Ramos (cell line): ENCODE measurements at regions not wholly inside any gene's neighbourhood (a gene's known extent, or its start where the extent isn't known, plus 50 kb on each side); places are given as distances from the start of the nearest gene placed in this dataset.

Experiments used
- in situ Hi-C: fragments of 300-500 bp; cut with MboI; formaldehyde crosslinking; loops from one replicate; pipeline ENCODE4 v1.14.3; 2022; ENCODE audit warnings: low sequenced_read_pairs; ENCODE audit not compliant: unreplicated experiment

DNA sequence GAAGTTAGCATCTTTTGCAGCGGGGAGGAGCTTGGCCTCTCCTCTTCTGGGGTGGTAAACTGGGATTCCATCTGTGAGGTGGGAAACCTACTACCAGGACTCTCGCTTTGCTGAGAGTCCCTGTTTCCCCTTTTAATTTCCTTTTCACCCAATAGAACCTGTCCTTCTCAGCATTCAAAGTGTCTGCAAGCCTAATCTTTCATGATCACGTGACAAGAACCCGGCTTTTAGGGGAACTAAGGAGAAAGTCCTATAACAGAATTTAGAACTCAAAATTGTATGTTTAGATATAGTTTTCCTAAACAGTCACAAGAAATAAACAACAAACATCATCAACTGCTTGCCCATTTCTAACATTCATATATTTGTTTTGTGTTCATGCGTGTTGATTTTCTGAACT lies 103.6 kb upstream of the CDH19 start:
- in situ Hi-C loops = no loop called here

GRCh38 chr18:66695281-66695680 lies 91.4 kb upstream of the CDH19 start:
- in situ Hi-C loops = no loop called here

- in situ Hi-C loops = no loop called here
Measured at GRCh38 chr18:66694852-66695251, 91.0 kb upstream of the CDH19 start.

DNA sequence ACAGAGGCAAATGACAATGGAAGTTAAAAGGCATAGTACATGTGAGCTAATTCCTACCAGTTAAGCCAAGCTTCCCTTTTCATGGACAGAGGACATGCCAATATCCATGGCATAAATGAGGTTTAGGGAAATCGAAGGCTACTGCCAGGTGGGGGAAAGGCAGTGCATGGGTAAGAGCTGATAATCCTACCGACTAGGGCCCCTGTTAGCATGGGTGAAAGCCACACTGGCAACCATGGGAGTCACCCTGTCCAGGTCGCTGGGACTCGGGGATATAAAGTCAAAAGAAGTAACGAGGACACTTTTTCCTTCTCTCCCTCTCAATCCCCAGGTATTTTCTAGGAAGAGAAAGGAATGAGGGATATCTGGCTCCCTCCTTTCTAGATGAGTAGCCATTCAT lies 83.7 kb upstream of the CDH19 start:
- in situ Hi-C loops = no loop called here

DNA sequence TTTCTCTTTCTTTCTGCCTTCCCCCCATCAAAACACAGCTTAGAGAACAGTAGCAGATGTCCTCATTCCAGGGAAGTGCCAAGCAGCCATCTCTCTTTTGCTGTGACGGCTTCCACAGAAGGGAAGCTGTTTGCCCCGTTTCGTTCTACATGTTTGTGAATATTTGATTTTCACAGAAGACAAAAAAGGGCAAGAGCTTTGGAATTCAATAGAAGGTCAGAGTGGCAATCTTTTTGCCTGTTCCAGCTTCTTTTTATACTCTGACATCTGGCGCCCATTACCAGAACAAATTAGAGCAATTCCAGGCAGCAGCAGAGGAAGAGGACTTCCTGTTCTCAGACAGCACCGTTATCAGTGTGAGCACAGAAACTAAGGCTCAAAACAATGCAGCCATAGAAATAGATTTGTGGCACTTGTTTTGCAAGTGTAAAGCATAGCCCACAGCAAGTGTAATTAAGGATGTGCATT lies 79.0 kb upstream of the CDH19 start:
- in situ Hi-C loops = no loop called here

- in situ Hi-C loops = no loop called here
Measured at GRCh38 chr18:66676699-66677098, 72.8 kb upstream of the CDH19 start.

GRCh38 chr18:66674286-66674685 lies 70.4 kb upstream of the CDH19 start:
- in situ Hi-C loops = no loop called here

DNA sequence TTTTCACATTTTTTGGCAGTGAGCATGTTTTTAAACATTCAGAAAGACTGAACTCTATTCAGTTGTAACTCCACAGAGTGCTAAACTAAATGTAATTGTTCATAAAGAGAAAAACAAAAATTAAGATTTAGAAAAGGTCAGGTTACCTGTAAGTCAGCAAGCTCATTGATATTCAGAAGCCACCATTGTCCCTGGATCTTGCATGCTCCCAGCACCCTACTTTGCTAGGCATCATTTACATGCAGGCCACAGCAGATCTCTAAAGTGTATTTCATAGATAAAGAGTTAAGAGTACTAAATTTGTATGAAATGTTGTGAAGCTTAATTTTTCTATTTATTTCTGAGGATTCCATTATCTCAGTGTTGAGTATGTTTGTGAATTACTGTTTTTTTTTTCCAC lies 64.8 kb upstream of the CDH19 start:
- in situ Hi-C loops = no loop called here

DNA sequence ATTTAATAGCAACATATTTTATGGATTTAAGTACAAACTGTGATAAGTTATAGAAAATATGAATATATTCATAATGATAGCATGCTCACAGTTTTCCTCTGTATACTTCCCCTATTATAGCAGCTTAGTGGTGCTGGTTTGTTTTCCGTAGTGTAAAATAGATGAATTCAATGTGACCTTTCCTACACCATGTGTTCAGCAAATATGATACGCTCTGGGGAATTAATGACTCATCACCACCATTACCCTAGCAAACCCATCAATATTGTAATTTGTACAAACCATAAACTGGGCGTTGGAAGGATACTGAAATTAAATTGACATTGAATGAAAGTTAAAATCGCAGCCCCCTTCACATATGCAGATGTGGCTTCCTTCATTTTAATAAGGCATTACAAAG lies 58.7 kb upstream of the CDH19 start:
- in situ Hi-C loops = no loop called here

- in situ Hi-C loops = no loop called here
Measured at GRCh38 chr18:66655407-66655806, 51.5 kb upstream of the CDH19 start.
